NOMO-1 (cell line): ENCODE measurements at regions not wholly inside any gene's neighbourhood (a gene's known extent, or its start where the extent isn't known, plus 50 kb on each side); places are given as distances from the start of the nearest gene placed in this dataset.

Experiments
- DNase-seq, 2 experiments: peaks; one replicate each; lab custom pipeline; 2025; ENCODE audit not compliant: unreplicated experiment in 2 of 2; lab: John Stamatoyannopoulos, UW

- no peak for DNase-seq
Measured at GRCh38 chr6:156319707-156320106, 457.5 kb upstream of the ARID1B start.

DNA sequence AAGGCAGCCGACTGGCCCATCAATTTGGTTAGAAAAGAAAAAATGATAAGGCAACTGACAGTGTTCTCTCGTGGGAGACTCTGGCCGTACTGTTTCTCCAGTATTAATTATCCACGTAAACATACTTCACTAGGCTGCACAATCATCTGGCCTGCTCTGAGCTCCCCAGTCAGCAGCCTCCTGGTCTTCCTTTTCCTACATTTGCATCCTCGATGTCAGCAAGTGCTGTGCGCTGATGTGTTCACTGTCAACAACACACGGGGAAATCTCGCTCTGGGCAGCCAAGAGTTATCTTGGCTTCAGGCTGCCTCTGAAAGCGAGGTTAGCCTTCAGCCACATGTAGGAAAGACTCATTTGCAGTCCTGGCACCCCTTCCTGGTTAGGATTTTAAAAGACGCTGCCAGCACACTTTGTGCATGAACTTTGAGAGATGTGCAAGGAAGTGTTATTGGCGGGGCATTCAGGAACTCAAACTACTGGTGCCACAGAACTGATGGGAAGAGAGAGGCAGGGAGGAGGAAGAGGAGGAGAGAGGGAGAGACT, 460.5 kb upstream of the ARID1B start:
- DNase-seq: no peak

- no peak for DNase-seq
Measured at GRCh38 chr6:156315146-156315545, 462.0 kb upstream of the ARID1B start.

- no peak for DNase-seq
Measured at GRCh38 chr6:156313037-156313436, 464.1 kb upstream of the ARID1B start.

- DNase-seq: no peak
Measured at GRCh38 chr6:156311291-156311690, 465.9 kb upstream of the ARID1B start.

DNA sequence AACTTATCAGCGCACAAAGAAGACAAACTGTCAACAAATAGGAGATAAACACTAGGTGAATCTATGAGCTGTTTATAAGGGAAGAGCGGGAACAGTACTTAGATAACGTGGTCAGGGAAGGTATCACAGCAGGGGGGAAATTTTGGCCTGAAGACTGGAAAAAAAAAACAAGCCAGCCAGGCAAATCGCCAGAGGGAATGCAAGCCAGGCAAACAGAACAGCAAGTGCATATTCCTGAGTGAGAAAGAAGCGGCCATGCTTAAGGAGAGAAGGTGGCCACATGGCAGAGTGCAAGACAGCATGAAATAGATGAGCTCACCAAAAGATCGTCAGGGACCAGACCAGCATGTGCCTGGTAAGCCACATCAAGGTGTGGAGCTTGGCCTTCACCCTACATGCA, 466.5 kb upstream of the ARID1B start:
- DNase-seq: no peak

- no peak for DNase-seq
Measured at GRCh38 chr6:156309017-156309416, 468.2 kb upstream of the ARID1B start.

- DNase-seq: no peak
Measured at GRCh38 chr6:156308604-156309003, 468.6 kb upstream of the ARID1B start.

DNA sequence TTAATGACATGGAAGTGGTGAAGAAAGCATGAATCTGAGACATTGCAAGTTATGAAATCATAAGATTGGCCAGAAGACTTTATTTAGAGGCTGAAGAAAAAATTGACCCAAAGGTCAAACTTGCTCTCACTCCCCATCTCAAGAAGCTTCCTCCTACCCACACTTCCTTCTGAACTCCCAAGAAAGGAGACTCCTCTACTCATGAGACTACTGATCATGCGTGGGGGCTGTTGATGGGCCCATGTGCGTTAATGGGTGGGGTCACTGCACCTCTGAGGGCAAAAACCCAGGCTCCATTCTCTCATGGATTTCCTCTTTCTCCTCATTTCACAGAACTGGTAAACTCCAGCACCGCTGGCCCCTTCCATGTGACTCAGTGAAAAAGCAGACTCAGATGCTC, 470.6 kb upstream of the ARID1B start:
- no peak for DNase-seq

DNA sequence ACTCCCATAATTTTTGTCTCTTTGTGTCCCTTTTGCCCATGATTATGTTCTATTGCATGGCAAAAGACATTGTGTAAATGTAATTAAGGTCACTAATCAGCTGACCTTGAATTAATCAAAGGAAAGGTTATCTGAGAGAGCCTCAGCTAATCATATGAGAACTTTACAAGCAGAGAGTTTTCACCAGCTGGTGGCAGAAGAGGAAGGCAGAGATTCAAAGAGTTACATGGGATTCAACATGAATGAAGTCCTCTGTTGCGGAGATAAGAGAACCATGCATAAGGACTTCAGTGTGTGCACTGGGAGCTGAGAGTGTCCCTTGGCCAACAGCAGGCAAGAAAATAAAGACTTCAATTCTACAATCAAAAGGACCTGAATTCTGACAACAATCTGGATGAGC, 494.1 kb upstream of the ARID1B start:
- no peak for DNase-seq

- DNase-seq: no peak
Measured at GRCh38 chr6:156282087-156282486, 495.1 kb upstream of the ARID1B start.

- no peak for DNase-seq
Measured at GRCh38 chr6:156281266-156281665, 495.9 kb upstream of the ARID1B start.

DNA sequence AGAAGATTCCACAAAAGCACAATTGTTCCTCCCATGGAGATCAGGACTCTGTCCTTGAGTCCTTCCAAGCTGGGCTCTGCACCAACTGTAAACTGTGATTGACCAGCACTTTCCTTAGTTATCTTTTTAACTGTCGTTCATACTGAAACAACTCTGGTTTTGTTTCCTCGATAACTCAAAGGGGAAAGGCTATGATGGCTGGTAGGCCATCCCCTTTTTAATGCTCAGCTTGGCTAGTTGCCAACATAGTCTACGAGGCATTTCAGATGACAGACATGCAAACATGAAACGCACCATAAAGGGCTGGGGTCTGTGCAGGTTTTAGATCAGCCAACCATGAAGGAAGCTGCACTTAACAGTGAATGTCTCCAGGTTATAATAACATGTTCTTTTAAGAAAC, 497.1 kb upstream of the ARID1B start:
- no peak for DNase-seq

GRCh38 chr6:156279261-156279969, 497.8 kb upstream of the ARID1B start:
- no peak for DNase-seq

DNA sequence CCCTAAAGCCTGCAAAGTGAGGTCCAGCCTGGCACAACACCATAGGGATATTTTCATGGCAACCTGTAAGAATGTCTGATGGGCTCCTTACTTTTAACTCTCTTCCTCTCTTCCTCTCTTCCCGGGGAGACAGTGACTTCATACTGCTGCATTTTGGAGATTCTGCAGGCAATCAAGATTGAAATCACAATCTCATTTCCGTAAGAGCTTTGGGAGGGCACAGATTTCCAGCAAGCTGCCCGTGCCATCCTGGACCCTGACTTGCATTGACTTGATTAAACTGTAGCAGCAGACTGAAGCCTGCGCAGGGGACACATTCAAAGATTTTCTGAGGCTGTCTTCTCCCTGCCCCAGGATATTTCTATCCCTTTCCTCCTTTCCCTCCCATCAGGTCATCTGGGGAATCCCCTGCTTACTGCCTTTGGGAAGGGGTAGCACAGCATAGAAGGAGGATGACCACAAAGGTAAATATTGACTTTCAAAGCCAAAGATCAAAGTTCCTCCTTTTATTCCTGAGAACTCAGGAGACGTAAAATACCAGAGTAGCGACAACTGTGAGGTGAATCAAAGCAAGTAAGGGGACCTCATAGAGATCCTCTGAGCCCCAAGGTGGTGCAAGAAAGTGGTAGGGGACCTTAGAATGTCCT, 504.0 kb upstream of the ARID1B start:
- no peak for DNase-seq

DNA sequence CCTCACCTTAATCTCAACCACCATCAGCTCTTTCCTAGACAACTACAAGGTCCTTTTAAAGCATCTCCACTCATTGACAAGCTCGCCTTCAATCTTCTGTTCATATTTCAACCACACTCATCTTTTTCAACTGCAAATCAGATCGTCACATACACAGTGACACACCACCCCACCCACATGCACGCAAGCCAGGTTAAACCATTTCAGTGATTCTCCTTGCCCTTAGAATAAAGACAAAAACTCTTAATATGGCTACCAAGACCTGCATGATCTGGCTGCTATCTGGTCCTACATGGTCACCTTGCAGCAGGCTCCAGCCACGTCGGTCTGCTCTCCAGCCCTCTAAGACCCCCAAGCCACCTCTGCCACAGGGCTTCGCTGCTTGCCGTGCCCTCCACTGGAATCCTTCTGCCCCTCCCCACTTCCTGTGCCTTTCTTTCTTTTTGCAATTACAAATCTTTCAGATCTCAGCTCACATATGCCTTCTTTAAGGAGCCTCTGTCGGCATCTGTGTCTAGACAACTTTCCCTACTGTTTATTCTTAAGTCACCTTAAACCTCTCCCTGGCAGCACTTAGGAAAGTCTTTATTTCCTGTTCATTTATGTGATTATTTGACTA, 507.3 kb upstream of the ARID1B start:
- no peak for DNase-seq

- DNase-seq: no peak
Measured at GRCh38 chr6:156268849-156269248, 508.3 kb upstream of the ARID1B start.

- DNase-seq: no peak
Measured at GRCh38 chr6:156262014-156262413, 515.2 kb upstream of the ARID1B start.

DNA sequence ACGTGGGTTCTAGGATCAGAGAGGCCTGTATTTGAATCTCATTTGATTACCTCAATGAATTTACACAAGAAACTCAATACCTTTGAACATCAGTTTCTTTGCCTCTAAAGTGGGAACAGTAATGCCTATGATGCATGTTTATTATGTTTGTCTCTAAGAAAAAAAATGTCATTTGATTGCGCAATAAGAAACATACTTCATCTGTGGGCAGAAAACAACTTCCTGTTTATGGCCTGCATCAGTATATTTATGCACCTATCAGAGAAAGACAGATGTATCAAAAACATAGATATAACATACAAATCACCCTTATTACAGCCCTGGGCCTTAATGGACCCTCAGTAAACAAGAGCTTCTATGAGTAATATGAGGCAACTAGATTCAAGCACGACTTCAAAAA, 516.4 kb upstream of the ARID1B start:
- DNase-seq: no peak

- DNase-seq: no peak
Measured at GRCh38 chr6:156258981-156259380, 518.2 kb upstream of the ARID1B start.

DNA sequence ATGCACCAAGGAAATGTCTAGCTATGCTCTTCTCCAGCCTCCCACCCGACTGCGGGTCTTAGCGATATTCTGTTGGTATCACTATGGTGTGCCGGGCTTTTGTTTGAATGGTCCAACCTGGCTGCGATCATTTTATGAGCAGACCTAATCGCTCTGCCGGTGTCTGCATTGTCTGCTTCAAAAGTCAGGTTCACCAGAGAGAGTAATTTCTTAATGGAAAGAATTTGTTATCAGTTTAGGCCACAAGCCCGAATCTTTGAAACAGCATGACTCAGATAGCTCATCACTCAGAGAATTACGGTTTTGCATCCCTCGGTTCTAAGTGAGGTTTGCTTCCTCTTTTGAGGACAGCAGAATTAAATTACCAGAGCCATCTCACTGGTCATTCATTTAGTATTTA, 521.0 kb upstream of the ARID1B start:
- no peak for DNase-seq

GRCh38 chr6:156254240-156254639, 522.9 kb upstream of the ARID1B start:
- no peak for DNase-seq
